KMS-11 (cell line): ENCODE measurements at regions not wholly inside any gene's neighbourhood (a gene's known extent, or its start where the extent isn't known, plus 50 kb on each side); places are given as distances from the start of the nearest gene placed in this dataset.
"Not testable (repeated sequence)": the region's sequence is repeated elsewhere in the genome, so short reads cannot be mapped to it uniquely, and the experiment has no call there.

Experiments used
- H2AFZ ChIP-seq: fragments of 200-600 bp; sonication (generic); 2 replicates; pipeline ENCODE4 v1.6.1; 2016; ENCODE audit warnings: antibody characterized with exemption, mixed run types, low read depth
- H3K27ac ChIP-seq: fragments of 200-600 bp; sonication (generic); 2 replicates; pipeline ENCODE4 v1.6.1; 2016; ENCODE audit warnings: mild to moderate bottlenecking, mixed run types
- H3K27me3 ChIP-seq: fragments of 200-600 bp; sonication (generic); 2 replicates; pipeline ENCODE4 v1.6.1; 2017; ENCODE audit warnings: mild to moderate bottlenecking, low read depth, mixed run types, moderate library complexity; ENCODE audit not compliant: insufficient read depth
- H3K36me3 ChIP-seq: fragments of 200-600 bp; sonication (generic); 2 replicates; pipeline ENCODE4 v1.6.1; 2017; ENCODE audit warnings: mild to moderate bottlenecking, mixed run types; ENCODE audit not compliant: insufficient read depth
- H3K4me1 ChIP-seq: fragments of 200-600 bp; sonication (generic); 2 replicates; pipeline ENCODE4 v1.6.1; 2016; ENCODE audit warnings: mild to moderate bottlenecking, low read depth, mixed run types; ENCODE audit not compliant: poor library complexity, severe bottlenecking
- H3K4me2 ChIP-seq: fragments of 200-600 bp; sonication (generic); 2 replicates; pipeline ENCODE4 v1.7.0; 2016; ENCODE audit warnings: mild to moderate bottlenecking, mixed run types
- H3K4me3 ChIP-seq: fragments of 200-600 bp; sonication (generic); IDR thresholded peaks from 2 replicates; pipeline ENCODE4 v1.6.1; 2017; ENCODE audit warnings: low read depth, low read length, mixed read lengths; ENCODE audit not compliant: insufficient read depth
- H3K79me2 ChIP-seq: fragments of 200-600 bp; sonication (generic); 2 replicates; pipeline ENCODE4 v1.6.1; 2016; ENCODE audit warnings: low read depth, mixed run types; ENCODE audit not compliant: insufficient read depth
- H3K9ac ChIP-seq: fragments of 200-600 bp; sonication (generic); 2 replicates; pipeline ENCODE4 v1.6.1; 2016; ENCODE audit warnings: mild to moderate bottlenecking, mixed run types
- H4K20me1 ChIP-seq: fragments of 200-600 bp; sonication (generic); 2 replicates; pipeline ENCODE4 v1.6.1; 2016; ENCODE audit warnings: mild to moderate bottlenecking, mixed run types; ENCODE audit not compliant: insufficient read depth
- TF ChIP-seq, protein P1 (sequence below): fragments of 200-600 bp; sonication (generic); conservative IDR thresholded peaks from 2 replicates; pipeline ENCODE4 v1.6.1; 2017; ENCODE audit warnings: low read depth, mild to moderate bottlenecking, antibody characterized with exemption, low read length, moderate library complexity, mixed read lengths

DNA sequence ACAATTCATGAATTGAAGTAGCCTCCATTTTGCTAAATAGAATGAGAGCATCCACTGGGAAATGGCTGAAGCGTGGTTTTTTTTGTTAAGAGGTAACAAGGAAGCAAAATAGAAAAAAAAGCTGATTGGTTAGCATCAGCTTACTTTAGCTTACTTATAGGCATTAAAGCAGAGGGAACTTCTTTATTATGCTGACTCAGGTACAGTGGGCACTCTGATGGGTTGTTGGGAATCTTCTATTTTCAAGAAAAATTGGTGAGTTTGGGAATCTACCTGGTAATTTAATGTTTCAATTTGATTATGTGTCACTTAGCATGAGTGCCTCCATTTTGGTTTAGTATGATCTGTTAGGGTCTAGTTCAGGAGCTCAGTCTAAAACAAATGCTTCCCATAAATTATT, 289.6 kb downstream of the ANXA1 start:
- TF ChIP-seq, protein P1, sequence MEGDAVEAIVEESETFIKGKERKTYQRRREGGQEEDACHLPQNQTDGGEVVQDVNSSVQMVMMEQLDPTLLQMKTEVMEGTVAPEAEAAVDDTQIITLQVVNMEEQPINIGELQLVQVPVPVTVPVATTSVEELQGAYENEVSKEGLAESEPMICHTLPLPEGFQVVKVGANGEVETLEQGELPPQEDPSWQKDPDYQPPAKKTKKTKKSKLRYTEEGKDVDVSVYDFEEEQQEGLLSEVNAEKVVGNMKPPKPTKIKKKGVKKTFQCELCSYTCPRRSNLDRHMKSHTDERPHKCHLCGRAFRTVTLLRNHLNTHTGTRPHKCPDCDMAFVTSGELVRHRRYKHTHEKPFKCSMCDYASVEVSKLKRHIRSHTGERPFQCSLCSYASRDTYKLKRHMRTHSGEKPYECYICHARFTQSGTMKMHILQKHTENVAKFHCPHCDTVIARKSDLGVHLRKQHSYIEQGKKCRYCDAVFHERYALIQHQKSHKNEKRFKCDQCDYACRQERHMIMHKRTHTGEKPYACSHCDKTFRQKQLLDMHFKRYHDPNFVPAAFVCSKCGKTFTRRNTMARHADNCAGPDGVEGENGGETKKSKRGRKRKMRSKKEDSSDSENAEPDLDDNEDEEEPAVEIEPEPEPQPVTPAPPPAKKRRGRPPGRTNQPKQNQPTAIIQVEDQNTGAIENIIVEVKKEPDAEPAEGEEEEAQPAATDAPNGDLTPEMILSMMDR: no peak
- Histone ChIP-seq H3K36me3 (no peaks in the 10 kb centered on the region), H3K79me2 (no peaks in the 10 kb centered on the region), H3K4me3 (no peak overlapping the region), H4K20me1 (no peaks in the 10 kb centered on the region), H3K4me2 (no peak overlapping the region), H3K9ac (no peak overlapping the region), H3K27me3 (no peaks in the 10 kb centered on the region), H2AFZ (no peak overlapping the region), H3K4me1 (peaks cover 33% of the 10 kb centered on the region), H3K27ac (no peak overlapping the region)

DNA sequence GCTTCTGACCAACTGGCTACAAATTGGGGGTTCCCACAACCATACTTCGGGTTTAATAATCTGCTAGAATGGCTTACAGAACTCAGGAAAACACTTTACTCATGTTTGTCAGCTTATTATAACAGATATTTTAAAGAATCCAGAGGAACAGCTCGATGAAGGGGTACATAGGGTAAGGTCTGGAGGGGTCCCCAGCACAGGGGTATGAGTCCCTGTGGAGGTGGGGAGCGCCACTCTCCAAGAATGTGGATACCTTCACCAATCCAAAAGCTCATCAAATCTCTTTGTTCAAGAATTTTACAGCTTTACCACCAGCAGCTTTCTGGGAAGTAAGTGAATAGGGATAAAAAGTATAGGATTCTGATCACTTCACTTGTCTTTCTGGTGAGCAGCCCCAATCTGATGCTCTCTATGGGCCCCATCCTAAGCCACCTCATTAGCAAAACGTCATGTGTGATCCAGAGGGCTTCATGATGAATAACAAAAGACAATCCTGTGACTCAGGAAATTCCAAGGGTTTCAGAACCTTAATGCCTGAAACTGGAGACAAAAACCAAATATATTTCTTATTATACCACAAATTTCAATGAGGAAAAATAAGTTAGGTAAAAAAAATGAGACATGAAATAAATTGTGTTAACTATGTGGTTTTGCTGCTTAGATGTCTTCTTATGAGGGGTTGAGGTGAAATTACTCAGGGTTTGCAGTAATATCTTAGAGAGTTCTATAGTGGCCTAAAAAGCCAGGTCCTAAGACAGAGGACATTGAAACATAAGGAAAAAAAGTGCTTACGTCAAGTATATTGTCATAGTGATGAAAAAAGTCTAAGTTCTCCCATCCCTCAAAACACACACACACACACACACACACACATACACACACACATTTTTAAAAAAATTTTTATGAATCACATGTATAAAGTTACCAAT, 290.5 kb downstream of the ANXA1 start:
- no peak overlapping the region for H2AFZ ChIP-seq
- no peak overlapping the region for H3K9ac ChIP-seq
- no peaks in the 10 kb centered on the region for H3K79me2 ChIP-seq
- no peaks in the 10 kb centered on the region for H3K27me3 ChIP-seq
- no peaks in the 10 kb centered on the region for H3K36me3 ChIP-seq
- H4K20me1 ChIP-seq: no peaks in the 10 kb centered on the region
- no peak overlapping the region for H3K4me2 ChIP-seq
- H3K4me3 ChIP-seq: no peak overlapping the region
- TF ChIP-seq, protein P1: no peak
- H3K27ac ChIP-seq: no peak overlapping the region
- peaks cover 31% of the 10 kb centered on the region for H3K4me1 ChIP-seq

DNA sequence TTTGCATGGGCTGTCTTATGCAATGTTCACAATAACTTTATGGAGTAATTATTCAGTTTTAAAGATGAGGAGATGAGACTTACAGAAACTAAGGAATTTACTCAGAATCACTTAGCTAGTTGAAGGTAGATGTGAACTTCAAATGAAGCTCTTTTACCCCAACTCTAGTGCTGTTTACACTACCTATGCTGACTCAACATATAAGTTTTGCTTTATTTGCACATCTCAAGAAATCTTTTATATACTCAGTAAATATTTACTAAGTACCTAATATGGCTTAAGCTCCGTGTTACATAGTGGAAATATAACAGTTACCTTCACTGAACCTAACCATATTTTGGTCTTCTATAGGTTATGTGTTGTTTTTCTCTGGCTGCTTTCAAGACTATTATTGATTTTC, 293.2 kb downstream of the ANXA1 start:
- TF ChIP-seq, protein P1: no peak
- Histone ChIP-seq H3K4me3 (no peak overlapping the region), H3K27ac (no peak overlapping the region), H3K9ac (no peak overlapping the region), H3K4me1 (peaks cover 19% of the 10 kb centered on the region), H4K20me1 (no peaks in the 10 kb centered on the region), H3K27me3 (no peaks in the 10 kb centered on the region), H2AFZ (no peak overlapping the region), H3K36me3 (no peaks in the 10 kb centered on the region), H3K4me2 (no peak overlapping the region), H3K79me2 (no peaks in the 10 kb centered on the region)

DNA sequence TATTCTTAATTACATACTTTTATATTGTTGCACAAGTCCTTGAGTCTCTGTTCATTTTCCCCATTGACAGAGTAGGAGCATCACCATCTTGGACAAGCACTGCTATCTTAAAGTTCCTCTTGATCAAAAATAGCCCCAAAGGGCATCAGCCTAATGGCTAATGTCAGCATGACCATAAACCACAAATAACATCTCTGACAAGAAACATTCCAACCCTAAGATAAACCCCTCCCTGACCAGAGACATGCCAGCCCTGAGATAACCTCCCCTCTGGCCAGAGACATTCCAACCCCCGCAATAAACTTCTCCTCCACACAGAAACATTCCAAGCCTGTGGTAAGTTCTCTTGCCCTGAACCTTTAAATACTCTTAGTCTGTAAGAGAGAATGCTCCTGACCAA, 293.7 kb downstream of the ANXA1 start:
- not testable (repeated sequence) for H3K27me3 ChIP-seq, H3K4me3 ChIP-seq, H3K27ac ChIP-seq, H3K9ac ChIP-seq, H3K36me3 ChIP-seq, H4K20me1 ChIP-seq, H3K79me2 ChIP-seq, H3K4me2 ChIP-seq, H2AFZ ChIP-seq
- peaks cover 19% of the 10 kb centered on the region for H3K4me1 ChIP-seq

DNA sequence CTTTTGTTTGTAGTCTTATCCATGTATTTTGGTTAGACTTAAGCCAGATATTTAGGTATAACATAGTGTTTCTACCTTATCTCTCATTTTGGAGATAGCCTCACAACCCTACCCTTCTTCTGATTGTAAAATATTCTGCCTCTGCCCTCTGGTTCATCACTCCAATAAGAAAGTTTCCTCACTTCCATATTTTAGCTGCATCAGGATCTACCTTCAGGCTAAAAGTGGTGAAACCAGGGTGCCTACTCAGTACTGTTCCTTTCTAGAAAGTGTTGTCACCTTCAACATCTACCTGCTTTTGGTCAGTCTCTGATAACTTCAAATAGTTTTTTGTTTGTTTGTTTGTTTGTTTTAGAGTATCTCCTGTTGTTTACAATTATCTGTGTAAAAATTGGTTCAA, 294.6 kb downstream of the ANXA1 start:
- no peaks in the 10 kb centered on the region for H3K79me2 ChIP-seq
- TF ChIP-seq, protein P1: no peak

More for the DNA sequence above, 294.6 kb downstream of the ANXA1 start:
- H3K4me3 ChIP-seq: no peak overlapping the region
- H3K9ac ChIP-seq: no peak overlapping the region
- no peak overlapping the region for H3K4me2 ChIP-seq
- H4K20me1 ChIP-seq: no peaks in the 10 kb centered on the region
- no peaks in the 10 kb centered on the region for H3K36me3 ChIP-seq
- peaks cover 19% of the 10 kb centered on the region for H3K4me1 ChIP-seq
- H3K27ac ChIP-seq: no peak overlapping the region
- no peaks in the 10 kb centered on the region for H3K27me3 ChIP-seq
- H2AFZ ChIP-seq: no peak overlapping the region
